ENCODE measurements at regions not wholly inside any gene's neighbourhood (a gene's known extent, or its start where the extent isn't known, plus 50 kb on each side); places are given as distances from the start of the nearest gene placed in this dataset.

GRCh38 chr5:13613621-13614020, 330.9 kb downstream of the DNAH5 start:
- no peak for DNase-seq (ENCODE audit: low read depth)
- H3K4me3 ChIP-seq (ENCODE audit: low read depth, low read length), result no peak overlapping the region
- TF ChIP-seq CTCF (IDR thresholded peaks at IDR 0.05; ENCODE audit: insufficient read depth, low read depth, low read length), result no peak

GRCh38 chr5:13611604-13612003, 332.9 kb downstream of the DNAH5 start:
- DNase-seq (ENCODE audit: low read depth), result no peak
- H3K4me3 ChIP-seq (ENCODE audit: low read depth, low read length), result no peak overlapping the region
- TF ChIP-seq CTCF (IDR thresholded peaks at IDR 0.05; ENCODE audit: insufficient read depth, low read depth, low read length), result no peak

GRCh38 chr5:13609504-13609903, 335.0 kb downstream of the DNAH5 start:
- H3K4me3 ChIP-seq (ENCODE audit: low read depth, low read length), result no peak overlapping the region
- no peak for DNase-seq (ENCODE audit: low read depth)
- TF ChIP-seq CTCF (IDR thresholded peaks at IDR 0.05; ENCODE audit: insufficient read depth, low read depth, low read length), result no peak

- TF ChIP-seq CTCF (IDR thresholded peaks at IDR 0.05; ENCODE audit: insufficient read depth, low read depth, low read length), result no peak
- H3K4me3 ChIP-seq (ENCODE audit: low read depth, low read length), result no peak overlapping the region
- DNase-seq (ENCODE audit: low read depth), result no peak
Observed at GRCh38 chr5:13606051-13606450, 338.4 kb downstream of the DNAH5 start.

- DNase-seq (ENCODE audit: low read depth), result no peak
- H3K4me3 ChIP-seq (ENCODE audit: low read depth, low read length), result no peak overlapping the region
- TF ChIP-seq CTCF (IDR thresholded peaks at IDR 0.05; ENCODE audit: insufficient read depth, low read depth, low read length), result no peak
Observed at GRCh38 chr5:13601112-13601511, 343.4 kb downstream of the DNAH5 start.

GRCh38 chr5:13595978-13596377, 348.5 kb downstream of the DNAH5 start:
- no peak for TF ChIP-seq CTCF (IDR thresholded peaks at IDR 0.05; ENCODE audit: insufficient read depth, low read depth, low read length)
- no peak for DNase-seq (ENCODE audit: low read depth)
- no peak overlapping the region for H3K4me3 ChIP-seq (ENCODE audit: low read depth, low read length)

- TF ChIP-seq CTCF (IDR thresholded peaks at IDR 0.05; ENCODE audit: insufficient read depth, low read depth, low read length), result no peak
- no peak overlapping the region for H3K4me3 ChIP-seq (ENCODE audit: low read depth, low read length)
- DNase-seq (ENCODE audit: low read depth), result no peak
Observed at GRCh38 chr5:13591621-13592020, 352.9 kb downstream of the DNAH5 start.

Measured in fibroblast of villous mesenchyme (primary cell).